Thyroid gland (tissue), 4 donors: ENCODE measurements at regions not wholly inside any gene's neighbourhood (a gene's known extent, or its start where the extent isn't known, plus 50 kb on each side); places are given as distances from the start of the nearest gene placed in this dataset.
"Not testable (repeated sequence)": the region's sequence is repeated elsewhere in the genome, so short reads cannot be mapped to it uniquely, and the experiment has no call there.

ENCODE experiments used
- POLR2A ChIP-seq, 2 donors: fragments of 450-650 bp; IDR thresholded peaks; one replicate each; pipeline ENCODE4 v1.6.1; 2017; ENCODE audit warnings: antibody characterized with exemption in 2 of 2, mild to moderate bottlenecking in 2 of 2, moderate library complexity in 1 of 2
- TF ChIP-seq, protein P1 (sequence below), 6 experiments: fragments of 200-600 bp in 3 of 6; fragments of 450-650 bp in 3 of 6; sonication (generic) in 3 of 6; IDR thresholded peaks; one replicate each; pipeline ENCODE4 v1.5.1; 2016 to 2019; ENCODE audit warnings: antibody characterized with exemption in 6 of 6, mild to moderate bottlenecking in 2 of 6, inconsistent platforms in 1 of 6, moderate library complexity in 1 of 6

DNA sequence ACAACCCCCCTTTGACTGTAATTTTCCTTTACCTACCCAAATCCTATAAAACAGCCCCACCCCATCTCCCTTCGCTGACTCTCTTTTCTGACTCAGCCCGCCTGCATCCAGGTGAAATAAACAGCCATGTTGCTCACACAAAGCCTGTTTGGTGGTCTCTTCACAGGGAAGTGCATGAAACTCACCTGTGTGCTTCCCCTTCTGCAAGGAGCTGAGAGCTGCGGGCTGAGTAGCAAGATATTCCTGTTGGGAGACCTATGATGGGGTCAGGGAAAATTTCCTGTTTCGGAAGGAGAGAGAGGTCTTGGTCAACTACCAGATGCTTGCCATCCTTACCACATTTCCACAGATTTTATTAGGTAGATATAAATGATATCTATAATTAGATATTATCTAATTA, 474.5 kb upstream of the NUDT12 start:
- TF ChIP-seq, protein P1, sequence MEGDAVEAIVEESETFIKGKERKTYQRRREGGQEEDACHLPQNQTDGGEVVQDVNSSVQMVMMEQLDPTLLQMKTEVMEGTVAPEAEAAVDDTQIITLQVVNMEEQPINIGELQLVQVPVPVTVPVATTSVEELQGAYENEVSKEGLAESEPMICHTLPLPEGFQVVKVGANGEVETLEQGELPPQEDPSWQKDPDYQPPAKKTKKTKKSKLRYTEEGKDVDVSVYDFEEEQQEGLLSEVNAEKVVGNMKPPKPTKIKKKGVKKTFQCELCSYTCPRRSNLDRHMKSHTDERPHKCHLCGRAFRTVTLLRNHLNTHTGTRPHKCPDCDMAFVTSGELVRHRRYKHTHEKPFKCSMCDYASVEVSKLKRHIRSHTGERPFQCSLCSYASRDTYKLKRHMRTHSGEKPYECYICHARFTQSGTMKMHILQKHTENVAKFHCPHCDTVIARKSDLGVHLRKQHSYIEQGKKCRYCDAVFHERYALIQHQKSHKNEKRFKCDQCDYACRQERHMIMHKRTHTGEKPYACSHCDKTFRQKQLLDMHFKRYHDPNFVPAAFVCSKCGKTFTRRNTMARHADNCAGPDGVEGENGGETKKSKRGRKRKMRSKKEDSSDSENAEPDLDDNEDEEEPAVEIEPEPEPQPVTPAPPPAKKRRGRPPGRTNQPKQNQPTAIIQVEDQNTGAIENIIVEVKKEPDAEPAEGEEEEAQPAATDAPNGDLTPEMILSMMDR (IDR thresholded peaks at IDR 0.05): not testable (repeated sequence)
- TF ChIP-seq POLR2A (IDR thresholded peaks at IDR 0.05): not testable (repeated sequence)
